ENCODE measurements at regions not wholly inside any gene's neighbourhood (a gene's known extent, or its start where the extent isn't known, plus 50 kb on each side); places are given as distances from the start of the nearest gene placed in this dataset.
A peak's percentile ranks its signal among the peaks of the same experiment; 100 is the strongest.

GRCh38 chr12:93056971-93057535 is 128.0 kb upstream of the EEA1 start:
- Histone ChIP-seq H3K27ac (ENCODE audit: low read depth, low read length) (no peak overlapping the region), H3K9me3 (ENCODE audit: control insufficient read depth in 5 of 5, low read length in 5 of 5) (no peaks in the 10 kb centered on the region), H3K36me3 (ENCODE audit: control insufficient read depth in 5 of 5, insufficient read depth in 5 of 5, low read length in 5 of 5) (no peaks in the 10 kb centered on the region), H3K9ac (ENCODE audit: low read length in 5 of 5) (no peak overlapping the region), H3K4me1 (ENCODE audit: control insufficient read depth in 5 of 5, insufficient read depth in 5 of 5, low read length in 5 of 5) (peaks cover 0 to 15% (median 13%) of the 10 kb centered on the region in 5 donors), H3K27me3 (ENCODE audit: control insufficient read depth in 5 of 5, insufficient read depth in 4 of 5, low read length in 5 of 5) (no peaks in the 10 kb centered on the region), H3K4me3 (ENCODE audit: low read depth in 1 of 5, low read length in 5 of 5) (no peak overlapping the region)

DNA sequence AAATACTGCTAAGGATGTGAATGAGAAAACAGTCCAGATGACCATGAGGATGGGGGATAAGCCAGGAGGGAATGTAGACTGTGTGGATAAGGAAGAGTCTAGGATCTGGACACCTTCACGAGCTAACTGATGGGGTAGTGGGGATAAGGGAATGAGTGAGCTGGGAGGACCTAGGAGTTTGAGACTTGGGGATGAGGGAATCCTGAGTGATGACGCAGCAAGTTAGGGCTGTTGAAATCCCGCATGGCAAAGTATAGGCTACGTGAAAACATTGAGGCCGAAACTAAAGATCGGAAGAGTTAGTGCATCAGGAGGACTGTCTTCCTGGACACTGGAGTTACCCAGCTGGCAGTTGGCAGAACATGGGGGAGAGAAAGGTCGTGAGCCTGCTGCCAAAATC is 129.2 kb upstream of the EEA1 start:
- H3K4me3 ChIP-seq (ENCODE audit: low read depth in 1 of 5, low read length in 5 of 5): no peak overlapping the region
- no peaks in the 10 kb centered on the region for H3K9me3 ChIP-seq (ENCODE audit: control insufficient read depth in 5 of 5, low read length in 5 of 5)
- no peaks in the 10 kb centered on the region for H3K27me3 ChIP-seq (ENCODE audit: control insufficient read depth in 5 of 5, insufficient read depth in 4 of 5, low read length in 5 of 5)
- H3K4me1 ChIP-seq (ENCODE audit: control insufficient read depth in 5 of 5, insufficient read depth in 5 of 5, low read length in 5 of 5): peaks cover 0 to 17% (median 14%) of the 10 kb centered on the region in 5 donors
- no peaks in the 10 kb centered on the region for H3K36me3 ChIP-seq (ENCODE audit: control insufficient read depth in 5 of 5, insufficient read depth in 5 of 5, low read length in 5 of 5)
- H3K9ac ChIP-seq (ENCODE audit: low read length in 5 of 5): no peak overlapping the region
- H3K27ac ChIP-seq (ENCODE audit: low read depth, low read length): no peak overlapping the region

- Histone ChIP-seq H3K4me1 (ENCODE audit: control insufficient read depth in 5 of 5, insufficient read depth in 5 of 5, low read length in 5 of 5) (peaks cover 0 to 17% (median 14%) of the 10 kb centered on the region in 5 donors), H3K4me3 (ENCODE audit: low read depth in 1 of 5, low read length in 5 of 5) (no peak overlapping the region), H3K36me3 (ENCODE audit: control insufficient read depth in 5 of 5, insufficient read depth in 5 of 5, low read length in 5 of 5) (no peaks in the 10 kb centered on the region), H3K27me3 (ENCODE audit: control insufficient read depth in 5 of 5, insufficient read depth in 4 of 5, low read length in 5 of 5) (no peaks in the 10 kb centered on the region), H3K27ac (ENCODE audit: low read depth, low read length) (no peak overlapping the region), H3K9ac (ENCODE audit: low read length in 5 of 5) (no peak overlapping the region), H3K9me3 (ENCODE audit: control insufficient read depth in 5 of 5, low read length in 5 of 5) (no peaks in the 10 kb centered on the region)
Observed at GRCh38 chr12:93059288-93059687, 130.2 kb upstream of the EEA1 start.

- Histone ChIP-seq H3K4me1 (ENCODE audit: control insufficient read depth in 5 of 5, insufficient read depth in 5 of 5, low read length in 5 of 5) (peaks cover 0 to 17% (median 14%) of the 10 kb centered on the region in 5 donors), H3K4me3 (ENCODE audit: low read depth in 1 of 5, low read length in 5 of 5) (no peak overlapping the region), H3K36me3 (ENCODE audit: control insufficient read depth in 5 of 5, insufficient read depth in 5 of 5, low read length in 5 of 5) (no peaks in the 10 kb centered on the region), H3K9me3 (ENCODE audit: control insufficient read depth in 5 of 5, low read length in 5 of 5) (no peaks in the 10 kb centered on the region), H3K9ac (ENCODE audit: low read length in 5 of 5) (no peak overlapping the region), H3K27me3 (ENCODE audit: control insufficient read depth in 5 of 5, insufficient read depth in 4 of 5, low read length in 5 of 5) (no peaks in the 10 kb centered on the region), H3K27ac (ENCODE audit: low read depth, low read length) (no peak overlapping the region)
Observed at GRCh38 chr12:93059925-93060665, 131.0 kb upstream of the EEA1 start.

GRCh38 chr12:93060666-93061472 is 131.8 kb upstream of the EEA1 start:
- Histone ChIP-seq H3K4me3 (ENCODE audit: low read depth in 1 of 5, low read length in 5 of 5) (peak overlapping the region in 2 of 5 donors; percentile 42 to 45), H3K27ac (ENCODE audit: low read depth, low read length) (no peak overlapping the region), H3K27me3 (ENCODE audit: control insufficient read depth in 5 of 5, insufficient read depth in 4 of 5, low read length in 5 of 5) (no peaks in the 10 kb centered on the region), H3K9me3 (ENCODE audit: control insufficient read depth in 5 of 5, low read length in 5 of 5) (no peaks in the 10 kb centered on the region), H3K4me1 (ENCODE audit: control insufficient read depth in 5 of 5, insufficient read depth in 5 of 5, low read length in 5 of 5) (peaks cover 0 to 17% (median 14%) of the 10 kb centered on the region in 5 donors), H3K36me3 (ENCODE audit: control insufficient read depth in 5 of 5, insufficient read depth in 5 of 5, low read length in 5 of 5) (no peaks in the 10 kb centered on the region), H3K9ac (ENCODE audit: low read length in 5 of 5) (peak overlapping the region in 1 of 5 donors; percentile 49)

GRCh38 chr12:93061473-93062419 is 132.7 kb upstream of the EEA1 start:
- Histone ChIP-seq H3K9me3 (ENCODE audit: control insufficient read depth in 5 of 5, low read length in 5 of 5) (no peaks in the 10 kb centered on the region), H3K27ac (ENCODE audit: low read depth, low read length) (no peak overlapping the region), H3K27me3 (ENCODE audit: control insufficient read depth in 5 of 5, insufficient read depth in 4 of 5, low read length in 5 of 5) (no peaks in the 10 kb centered on the region), H3K9ac (ENCODE audit: low read length in 5 of 5) (no peak overlapping the region), H3K4me3 (ENCODE audit: low read depth in 1 of 5, low read length in 5 of 5) (no peak overlapping the region), H3K4me1 (ENCODE audit: control insufficient read depth in 5 of 5, insufficient read depth in 5 of 5, low read length in 5 of 5) (peaks cover 0 to 17% (median 14%) of the 10 kb centered on the region in 5 donors), H3K36me3 (ENCODE audit: control insufficient read depth in 5 of 5, insufficient read depth in 5 of 5, low read length in 5 of 5) (no peaks in the 10 kb centered on the region)

- H3K36me3 ChIP-seq (ENCODE audit: control insufficient read depth in 5 of 5, insufficient read depth in 5 of 5, low read length in 5 of 5): no peaks in the 10 kb centered on the region
- H3K9ac ChIP-seq (ENCODE audit: low read length in 5 of 5): no peak overlapping the region
- H3K4me3 ChIP-seq (ENCODE audit: low read depth in 1 of 5, low read length in 5 of 5): no peak overlapping the region
- peaks cover 0 to 14% (median 12%) of the 10 kb centered on the region in 5 donors for H3K4me1 ChIP-seq (ENCODE audit: control insufficient read depth in 5 of 5, insufficient read depth in 5 of 5, low read length in 5 of 5)
- no peaks in the 10 kb centered on the region for H3K9me3 ChIP-seq (ENCODE audit: control insufficient read depth in 5 of 5, low read length in 5 of 5)
- H3K27ac ChIP-seq (ENCODE audit: low read depth, low read length): no peak overlapping the region
- no peaks in the 10 kb centered on the region for H3K27me3 ChIP-seq (ENCODE audit: control insufficient read depth in 5 of 5, insufficient read depth in 4 of 5, low read length in 5 of 5)
Observed at GRCh38 chr12:93065896-93066295, 136.8 kb upstream of the EEA1 start.

DNA sequence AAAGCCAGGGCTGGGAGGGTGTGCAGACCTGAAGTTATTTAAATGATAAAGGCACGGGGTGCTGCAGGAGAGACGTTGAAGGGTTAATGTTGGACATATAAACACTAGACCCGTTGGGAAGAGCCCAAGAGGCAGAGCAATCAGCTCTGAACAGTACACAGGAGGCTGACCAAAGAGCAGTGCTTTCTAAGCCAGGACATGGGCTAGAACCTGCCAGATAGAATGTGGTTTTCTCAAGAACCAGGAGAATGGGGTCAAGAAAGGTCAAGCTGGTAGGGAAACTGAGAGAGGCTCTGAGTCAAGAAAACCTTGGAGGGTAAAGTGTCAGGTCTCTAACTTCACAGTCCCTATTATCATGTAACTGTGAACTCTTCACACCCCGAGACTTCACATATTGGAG is 143.2 kb upstream of the EEA1 start:
- Histone ChIP-seq H3K9ac (ENCODE audit: low read length in 5 of 5) (no peak overlapping the region), H3K4me3 (ENCODE audit: low read depth in 1 of 5, low read length in 5 of 5) (no peak overlapping the region), H3K9me3 (ENCODE audit: control insufficient read depth in 5 of 5, low read length in 5 of 5) (no peaks in the 10 kb centered on the region), H3K27ac (ENCODE audit: low read depth, low read length) (no peak overlapping the region), H3K4me1 (ENCODE audit: control insufficient read depth in 5 of 5, insufficient read depth in 5 of 5, low read length in 5 of 5) (no peaks in the 10 kb centered on the region), H3K36me3 (ENCODE audit: control insufficient read depth in 5 of 5, insufficient read depth in 5 of 5, low read length in 5 of 5) (no peaks in the 10 kb centered on the region), H3K27me3 (ENCODE audit: control insufficient read depth in 5 of 5, insufficient read depth in 4 of 5, low read length in 5 of 5) (no peaks in the 10 kb centered on the region)

- Histone ChIP-seq H3K36me3 (ENCODE audit: control insufficient read depth in 5 of 5, insufficient read depth in 5 of 5, low read length in 5 of 5) (no peaks in the 10 kb centered on the region), H3K4me3 (ENCODE audit: low read depth in 1 of 5, low read length in 5 of 5) (no peak overlapping the region), H3K27me3 (ENCODE audit: control insufficient read depth in 5 of 5, insufficient read depth in 4 of 5, low read length in 5 of 5) (no peaks in the 10 kb centered on the region), H3K27ac (ENCODE audit: low read depth, low read length) (no peak overlapping the region), H3K9ac (ENCODE audit: low read length in 5 of 5) (no peak overlapping the region), H3K9me3 (ENCODE audit: control insufficient read depth in 5 of 5, low read length in 5 of 5) (no peaks in the 10 kb centered on the region), H3K4me1 (ENCODE audit: control insufficient read depth in 5 of 5, insufficient read depth in 5 of 5, low read length in 5 of 5) (no peaks in the 10 kb centered on the region)
Observed at GRCh38 chr12:93073324-93073723, 144.2 kb upstream of the EEA1 start.
